Forelimb muscle (tissue), 1 donor: ENCODE measurements at regions not wholly inside any gene's neighbourhood (a gene's known extent, or its start where the extent isn't known, plus 50 kb on each side); places are given as distances from the start of the nearest gene placed in this dataset.

ENCODE experiments used
- DNase-seq: peaks from one replicate; pipeline ENCODE4 v3.0.0-alpha.2; 2013; ENCODE audit warnings: low read depth

DNA sequence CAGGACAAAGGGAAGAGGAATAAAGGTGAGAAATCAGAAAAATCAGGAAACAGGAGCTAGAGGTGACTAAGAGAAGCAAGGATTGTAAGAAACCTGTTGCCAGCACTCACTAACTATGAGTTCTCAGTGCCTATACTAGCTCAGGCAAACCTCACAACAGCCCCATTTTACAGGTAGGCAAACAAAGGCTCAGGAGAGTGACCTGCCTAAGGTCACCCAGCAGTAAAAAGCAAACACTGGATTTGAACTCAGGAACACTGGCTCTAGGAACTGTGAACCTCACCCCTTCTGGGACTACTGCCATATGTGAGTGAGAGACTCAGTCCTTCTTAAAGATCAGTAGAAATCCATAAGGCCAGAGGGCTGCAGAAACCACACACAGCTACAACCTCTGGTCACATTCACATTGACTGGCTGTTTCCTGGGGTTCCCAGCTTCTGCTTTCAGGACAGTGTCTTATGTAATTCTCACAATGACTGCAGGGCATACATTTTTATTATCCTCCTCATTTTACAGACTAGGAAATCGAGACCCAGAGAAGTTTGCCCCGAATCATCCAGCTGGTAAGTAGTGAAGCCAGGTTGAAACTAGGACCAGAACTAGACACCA, 80.7 kb upstream of the MAFB start:
- DNase-seq = no peak

DNA sequence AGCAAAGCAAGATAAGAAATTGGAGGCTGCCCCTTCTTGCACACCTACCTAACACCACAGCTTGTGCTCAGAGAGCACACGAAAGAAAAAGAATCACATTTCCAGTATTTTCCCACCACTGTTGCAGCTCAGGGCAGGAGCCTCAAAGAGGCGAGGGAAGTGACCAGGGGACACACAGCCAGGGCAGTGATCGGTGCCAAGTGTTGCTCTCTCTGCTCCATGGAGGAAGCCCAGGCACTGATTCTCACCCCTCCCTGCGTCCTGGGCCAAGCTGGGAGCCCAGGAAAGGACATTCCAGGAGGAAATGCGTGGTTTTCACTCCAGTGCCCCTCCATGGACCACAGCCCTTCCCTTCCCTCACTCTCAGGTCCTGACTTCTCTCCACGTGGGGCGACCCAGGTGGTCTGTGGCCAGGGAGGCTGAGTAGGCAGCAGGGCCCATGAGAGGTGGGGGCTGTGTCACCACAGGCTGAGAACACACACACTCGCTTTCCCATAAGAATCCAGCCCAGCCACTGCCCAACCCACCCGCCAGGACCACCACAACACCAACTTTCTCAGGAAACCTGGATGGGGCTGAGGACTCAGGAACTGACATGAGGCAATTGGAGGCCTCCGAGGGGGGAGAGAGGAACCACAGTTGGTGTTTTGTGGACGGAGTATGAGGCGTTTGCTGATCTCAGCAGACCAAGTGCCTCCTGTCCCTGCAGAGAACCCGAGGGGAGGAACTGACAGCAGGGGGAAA, 81.7 kb upstream of the MAFB start:
- no peak for DNase-seq

DNA sequence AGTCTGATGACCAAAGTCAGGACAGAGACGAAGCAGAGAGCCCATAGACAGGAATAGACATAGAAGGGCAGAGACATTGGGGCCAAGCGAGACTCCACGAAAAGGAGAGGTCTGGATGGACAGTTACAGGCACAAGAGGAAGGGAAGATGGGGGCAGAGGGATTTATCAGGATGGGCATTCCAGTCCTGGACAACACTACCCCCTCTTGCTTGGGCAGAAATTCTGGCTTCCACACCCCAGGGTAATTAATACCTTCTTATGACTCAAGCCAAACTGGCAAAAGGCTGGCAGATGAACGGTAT, 82.2 kb upstream of the MAFB start:
- DNase-seq = no peak

DNA sequence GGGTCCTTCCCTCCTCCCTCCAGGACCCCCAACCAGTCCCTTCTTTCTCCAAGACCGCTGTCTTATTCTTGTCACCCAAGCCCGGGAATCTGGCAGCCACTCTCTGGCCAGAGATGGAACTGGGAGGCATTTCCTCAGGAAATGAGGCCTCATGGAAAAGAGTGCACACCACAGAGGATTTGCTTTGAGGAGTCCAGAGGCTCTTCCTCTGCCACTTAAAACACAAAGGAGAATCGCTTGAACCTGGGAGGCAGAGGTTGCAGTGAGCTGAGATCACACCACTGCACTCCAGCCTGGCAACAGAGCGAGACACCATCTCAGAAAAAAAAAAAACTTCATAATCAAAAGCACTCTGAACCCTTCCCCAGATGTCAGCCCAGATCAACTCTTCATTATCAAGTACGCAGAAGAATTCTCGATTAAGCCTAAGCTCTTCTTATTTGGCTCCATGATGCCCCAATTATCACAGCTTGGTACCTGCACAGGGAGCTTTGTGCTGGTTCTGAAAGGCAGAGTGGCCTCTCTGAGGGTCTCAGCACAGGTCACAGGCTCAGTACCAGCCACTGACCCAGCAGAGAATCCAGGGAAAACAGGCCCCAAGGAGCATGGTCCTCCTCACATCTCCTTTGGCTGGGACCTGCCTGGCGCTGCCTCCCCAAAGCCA, 82.9 kb upstream of the MAFB start:
- no peak for DNase-seq

DNA sequence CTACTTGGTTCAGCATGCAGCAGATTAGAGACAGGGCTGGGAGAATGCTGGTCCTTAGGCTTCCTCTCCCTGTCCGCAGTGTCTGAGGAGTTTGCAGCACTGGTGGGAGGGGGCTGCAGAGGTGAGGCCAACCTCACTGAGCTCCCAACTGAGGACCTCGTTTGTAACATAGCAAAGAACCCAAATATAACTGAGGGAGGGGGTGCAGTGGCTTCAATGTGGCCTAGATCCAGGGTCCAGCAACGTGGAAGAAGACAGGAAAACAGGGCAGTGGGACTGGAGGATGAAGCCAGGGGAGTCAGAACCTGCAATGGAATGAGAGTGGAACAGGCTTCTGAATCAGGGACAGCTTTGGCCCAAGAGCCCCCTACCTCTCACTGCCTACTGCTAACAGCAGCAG, 84.3 kb upstream of the MAFB start:
- DNase-seq = no peak

DNA sequence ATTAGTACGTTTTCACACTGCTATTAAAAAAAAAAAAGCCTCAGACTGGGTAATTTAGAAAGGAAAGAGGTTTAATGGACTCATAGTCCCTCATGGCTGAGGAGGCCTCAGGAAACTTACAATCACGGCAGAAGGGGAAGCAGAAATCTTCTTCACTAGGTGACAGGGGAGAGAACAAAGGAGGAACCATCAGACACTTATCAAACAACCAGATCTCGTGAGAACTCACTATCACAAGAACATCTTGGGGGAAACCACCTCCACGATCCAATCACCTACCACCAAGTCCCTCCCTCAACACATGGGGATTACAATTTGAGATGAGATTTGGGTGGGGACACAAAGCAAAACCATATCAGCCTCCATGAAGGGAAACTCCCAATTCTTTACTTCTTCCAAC, 85.2 kb upstream of the MAFB start:
- DNase-seq = no peak

DNA sequence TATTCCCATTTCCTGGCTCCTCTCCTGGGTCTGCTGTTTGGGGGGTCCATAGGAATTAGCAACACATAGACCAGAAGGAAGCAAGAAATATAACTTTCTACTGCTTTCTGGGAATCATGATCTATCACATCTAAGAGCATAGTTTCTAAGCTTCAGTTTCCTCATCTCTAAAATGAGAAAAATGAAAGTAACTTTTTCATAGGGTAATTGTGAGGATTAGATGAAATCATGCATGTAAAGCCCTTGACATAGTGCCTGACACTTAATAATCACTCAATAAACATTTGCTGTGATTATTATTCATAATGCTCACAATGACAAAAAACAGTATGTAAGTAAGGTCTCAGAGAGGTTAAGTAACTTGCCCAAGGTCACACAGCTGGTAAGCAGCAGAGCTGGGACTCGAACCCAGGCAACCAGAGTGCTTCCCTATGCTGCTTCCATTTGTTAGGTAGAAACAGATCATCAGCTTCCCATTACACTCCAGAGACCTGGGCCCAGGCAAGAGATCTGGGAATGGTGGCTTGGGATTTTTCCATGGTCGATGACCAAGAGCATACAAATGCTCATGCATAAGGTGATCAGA, 86.6 kb upstream of the MAFB start:
- DNase-seq = no peak

DNA sequence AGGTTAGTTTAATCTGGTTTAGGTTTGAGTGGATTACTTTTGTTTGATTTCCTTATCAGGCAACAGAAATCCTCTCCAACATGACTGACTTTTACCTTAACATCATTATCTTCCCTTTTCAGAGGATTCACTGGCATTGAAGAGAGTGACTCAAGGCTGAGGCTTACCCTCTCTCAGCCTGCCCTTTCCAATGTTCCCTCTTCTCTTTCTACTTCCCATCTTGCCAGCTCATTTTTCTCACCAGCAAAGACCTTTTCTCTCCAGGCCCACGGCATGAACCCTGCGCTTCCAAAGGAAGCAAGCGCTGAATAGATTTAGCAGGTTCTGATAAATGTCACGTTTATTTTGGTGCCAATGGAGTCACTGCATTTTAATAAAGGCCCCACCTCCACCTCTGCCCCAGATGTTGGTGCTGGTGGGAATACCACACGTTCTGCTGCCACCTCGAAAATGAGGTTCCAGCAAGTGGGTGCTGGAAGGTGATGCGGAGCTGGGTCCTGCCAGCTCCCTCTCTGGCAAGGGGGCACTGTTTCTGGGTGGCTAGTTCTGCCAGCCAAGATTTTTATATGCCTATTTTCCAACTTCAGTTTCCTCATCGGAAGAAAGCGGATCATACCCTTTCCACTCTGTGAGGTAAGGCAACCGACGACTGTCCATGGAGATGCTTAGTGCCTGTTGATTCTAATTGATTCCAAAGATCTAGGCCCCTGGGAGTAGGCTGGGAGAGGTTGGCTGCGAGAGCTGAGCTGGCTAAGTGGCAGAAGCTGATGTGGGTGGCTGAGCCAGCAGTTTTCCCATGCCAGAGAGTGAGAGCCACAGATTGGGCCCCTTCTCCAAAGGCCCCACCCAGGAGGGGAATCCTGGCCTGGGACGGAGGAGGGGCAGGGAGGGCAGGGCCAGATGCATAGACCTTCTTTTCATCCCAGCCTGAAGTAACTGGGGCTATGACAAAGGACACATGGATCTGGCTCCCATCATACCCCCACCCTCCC, 87.7 kb upstream of the MAFB start:
- no peak for DNase-seq

DNA sequence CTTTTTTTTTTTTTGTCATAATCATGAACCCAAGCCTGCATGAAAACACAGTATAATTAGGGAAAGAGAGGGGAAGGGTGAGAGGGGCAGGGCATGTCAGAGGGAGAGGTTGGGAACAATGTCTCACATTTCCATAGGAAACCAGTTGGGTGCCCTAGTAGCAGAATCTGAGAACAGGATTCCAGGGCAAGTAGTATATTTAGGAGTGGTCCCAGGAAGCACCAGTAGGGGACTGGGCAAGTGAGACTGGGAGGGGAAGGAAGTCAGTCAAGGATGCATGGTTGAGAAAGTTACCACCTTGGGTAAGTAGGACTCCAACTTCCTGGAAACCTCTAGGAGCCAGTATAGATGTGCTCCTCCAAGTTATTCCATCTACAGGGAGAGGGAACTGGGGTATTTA, 88.6 kb upstream of the MAFB start:
- DNase-seq = no peak

DNA sequence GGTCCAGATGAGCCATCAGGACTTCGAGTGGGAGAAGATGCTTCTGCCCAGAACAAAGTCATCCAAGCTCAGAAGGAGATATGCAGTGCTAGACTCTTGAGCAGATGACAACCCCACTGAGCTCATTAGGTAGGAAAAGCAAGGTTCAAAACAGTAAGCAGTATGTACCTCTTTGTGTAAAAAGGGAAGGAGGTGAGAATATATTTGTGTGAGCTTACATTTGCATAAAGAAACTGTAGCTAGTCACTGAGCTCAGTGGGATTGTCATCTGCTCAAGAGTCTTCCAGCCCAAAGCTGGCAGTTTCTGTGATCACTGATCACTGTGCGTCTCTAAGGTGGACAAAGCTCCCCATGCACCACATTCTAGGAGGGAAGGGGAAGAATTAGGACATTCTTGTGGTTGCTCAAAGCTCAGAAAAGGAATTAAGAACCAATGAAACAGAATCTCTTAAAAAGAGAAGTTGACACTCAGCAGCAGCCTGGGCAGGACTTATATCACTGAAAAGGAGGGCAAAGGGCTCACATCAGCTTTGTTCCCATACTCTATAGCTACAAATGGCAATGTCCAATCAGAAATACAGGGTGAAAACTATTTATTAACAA, 90.0 kb upstream of the MAFB start:
- no peak for DNase-seq

DNA sequence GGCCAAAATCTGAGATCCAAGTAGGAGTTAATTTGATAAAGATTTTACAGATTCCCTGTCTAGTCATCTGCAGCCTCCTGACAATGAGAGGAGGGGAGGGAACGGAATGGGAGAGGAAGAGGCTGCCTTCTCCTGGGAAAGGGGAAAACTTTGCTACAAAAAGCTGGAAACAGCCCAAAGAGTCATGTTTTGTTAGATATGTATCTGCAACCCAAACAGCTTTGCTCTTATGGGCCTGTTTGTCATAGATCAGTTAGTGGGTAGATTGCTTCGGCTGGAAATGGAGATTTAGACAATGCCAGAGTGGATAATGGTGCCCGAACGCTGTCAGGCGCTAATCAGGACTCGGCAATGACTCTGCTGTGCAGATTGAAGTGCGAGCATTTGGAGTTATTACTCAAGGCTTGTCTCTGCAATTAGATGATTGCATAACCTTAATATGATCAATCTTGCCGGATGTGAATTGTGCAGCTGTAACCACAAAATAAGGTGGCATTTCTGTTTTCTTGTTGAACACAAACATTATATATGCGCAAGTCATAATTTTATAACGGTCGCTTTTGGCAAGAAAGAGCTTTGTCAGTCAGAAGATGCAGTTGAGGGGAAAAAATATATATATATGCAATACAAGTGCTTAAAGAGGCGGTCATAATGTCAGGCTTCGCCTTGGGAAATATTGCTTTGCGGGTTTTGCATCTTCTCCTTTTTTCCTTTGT, 92.4 kb upstream of the MAFB start:
- DNase-seq = no peak

DNA sequence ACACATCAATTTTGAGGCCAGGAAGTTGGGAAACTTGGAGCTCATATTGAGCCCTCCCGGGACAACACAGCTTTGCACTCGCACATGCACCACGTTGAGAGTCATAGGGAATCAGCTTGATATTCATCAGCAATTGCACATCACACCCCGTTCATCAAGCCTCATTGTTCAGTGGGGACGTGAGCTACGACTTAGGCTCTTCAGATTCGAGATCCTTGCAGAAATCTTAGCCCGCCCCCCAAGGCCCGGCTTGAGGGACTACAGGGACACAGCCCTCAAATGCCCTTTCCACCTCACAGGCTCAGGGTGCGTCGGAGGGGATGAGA, 93.0 kb upstream of the MAFB start:
- no peak for DNase-seq

DNA sequence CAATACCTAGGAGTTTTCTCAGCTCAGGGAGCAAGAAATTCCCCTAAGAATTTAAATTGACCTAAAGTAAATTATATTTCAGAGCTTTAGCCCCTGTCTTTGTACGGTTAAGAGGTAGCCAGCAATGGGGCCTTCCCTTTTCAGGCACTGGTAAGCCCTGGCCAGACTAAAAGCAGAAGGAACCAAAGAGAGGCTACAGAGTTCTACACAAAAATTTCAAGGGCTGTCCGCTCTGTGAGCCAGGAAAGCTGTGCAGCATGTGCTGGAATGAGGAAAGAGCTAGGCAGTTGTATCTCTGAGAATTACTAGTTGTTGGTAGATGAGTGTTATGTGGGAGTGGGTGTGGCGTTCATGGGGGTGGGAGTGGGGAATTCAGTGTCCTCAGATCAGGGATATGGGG, 96.3 kb upstream of the MAFB start:
- DNase-seq = no peak

DNA sequence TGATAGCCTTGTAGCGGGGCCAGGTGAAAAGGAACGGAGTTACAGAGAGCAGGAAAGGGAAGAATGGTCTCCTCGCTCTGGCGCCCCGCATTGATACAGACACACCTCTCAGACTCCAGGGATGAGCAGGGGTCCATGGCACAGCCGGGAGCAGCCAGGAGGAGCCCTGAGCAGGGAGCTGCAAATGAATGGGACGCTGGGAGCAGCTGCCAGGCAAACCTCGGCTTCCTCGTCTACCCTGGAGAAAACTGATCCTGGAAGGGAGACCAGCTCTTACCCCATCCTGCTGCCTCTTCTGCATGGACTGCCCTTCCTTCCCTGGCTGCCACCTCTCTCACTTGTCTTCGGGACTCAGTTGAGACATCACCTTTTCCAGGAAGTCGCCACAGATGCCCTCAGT, 97.3 kb upstream of the MAFB start:
- DNase-seq = no peak

DNA sequence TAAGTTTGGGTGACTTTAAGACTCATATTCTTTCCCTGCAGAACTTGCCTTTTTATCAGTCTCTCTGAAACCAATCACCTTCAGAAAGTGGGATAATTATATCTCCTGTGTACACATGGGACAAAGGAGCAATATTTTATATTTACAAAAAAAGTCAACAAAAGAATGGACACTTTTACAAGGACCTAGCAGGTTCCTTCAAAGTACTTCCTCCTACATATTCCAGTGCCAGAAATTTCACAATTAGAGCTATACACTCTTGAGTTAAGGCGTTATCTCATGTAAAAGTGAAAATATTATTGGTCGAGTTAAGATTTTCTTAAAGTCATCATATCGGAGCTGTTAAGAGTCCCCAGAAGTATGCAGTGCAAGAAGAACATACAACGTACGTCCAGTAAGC, 98.9 kb upstream of the MAFB start:
- DNase-seq = no peak

DNA sequence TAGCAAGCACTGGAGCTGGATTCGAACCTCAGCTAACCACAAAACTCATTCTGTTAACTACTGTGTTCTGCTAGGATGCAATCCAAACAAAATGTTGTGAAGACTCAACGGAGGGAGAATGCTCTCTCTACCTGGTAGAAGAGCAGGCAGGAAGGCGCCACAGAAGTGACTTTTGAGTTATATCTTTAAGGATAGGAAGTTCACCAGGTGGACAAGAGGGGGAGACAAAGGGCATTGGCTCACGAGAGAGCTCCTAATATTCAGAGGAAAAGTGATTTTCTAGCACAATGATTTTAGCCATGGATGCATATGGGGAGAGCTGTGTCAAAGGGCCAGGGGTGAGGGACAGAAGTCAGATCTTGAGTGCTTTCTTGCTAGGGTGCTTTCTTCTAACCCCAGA, 108.4 kb upstream of the MAFB start:
- no peak for DNase-seq

DNA sequence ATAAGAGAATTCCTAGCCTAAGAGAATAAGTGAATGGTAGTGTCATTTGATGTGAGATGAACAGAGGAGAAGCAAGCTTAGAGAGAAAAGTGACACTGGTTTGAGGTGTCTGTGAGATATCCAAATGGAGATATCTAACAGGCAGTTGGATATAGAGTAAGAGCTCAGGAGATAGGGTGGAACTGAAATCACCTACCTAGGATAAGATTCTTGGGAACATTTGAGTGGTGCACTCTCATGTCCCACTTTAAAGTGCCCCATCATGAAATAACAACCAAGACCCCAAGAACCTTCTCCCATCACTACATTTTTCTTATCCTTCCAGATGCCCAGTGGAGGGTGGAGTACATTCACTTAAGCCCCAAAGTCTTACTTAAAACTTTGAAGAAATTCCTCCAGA, 109.0 kb upstream of the MAFB start:
- no peak for DNase-seq

DNA sequence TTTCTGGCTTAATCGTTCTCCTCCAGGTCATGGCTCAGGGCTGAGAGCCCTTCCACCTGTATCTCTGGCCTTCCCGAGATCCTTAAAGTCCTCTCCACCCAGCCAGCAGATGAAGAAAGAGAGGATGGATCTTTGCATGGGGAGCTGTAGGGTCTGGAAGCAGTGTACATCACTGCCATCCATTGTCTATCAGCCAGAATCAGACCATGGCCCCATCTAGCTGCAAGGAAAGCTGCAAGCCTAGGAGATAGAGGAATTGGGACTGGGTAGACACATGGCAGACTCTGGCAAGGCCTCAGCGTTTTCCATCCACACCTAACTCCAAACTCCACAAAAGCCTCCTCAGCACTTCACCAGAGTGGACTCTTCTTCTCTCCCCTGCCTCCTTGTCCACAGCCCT, 113.8 kb upstream of the MAFB start:
- DNase-seq = no peak

DNA sequence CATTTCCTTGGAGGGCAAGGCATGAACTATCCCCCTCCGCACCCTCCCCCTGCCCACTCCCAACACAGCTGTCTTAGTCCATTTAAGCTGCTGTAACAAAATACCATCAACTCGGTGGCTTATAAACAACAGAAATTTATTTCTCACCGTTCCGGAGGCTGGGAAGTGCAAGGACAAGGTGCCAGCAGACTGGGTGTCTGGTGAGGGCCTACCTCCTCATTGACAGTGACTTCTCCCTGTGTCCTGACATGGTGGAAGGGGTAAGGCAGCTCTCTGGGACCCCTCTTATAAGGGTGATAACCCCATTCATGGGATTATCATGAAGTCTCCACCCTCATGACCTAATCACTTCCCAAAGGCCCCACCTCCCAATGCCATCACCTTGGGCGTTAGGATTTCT, 114.3 kb upstream of the MAFB start:
- DNase-seq = no peak

DNA sequence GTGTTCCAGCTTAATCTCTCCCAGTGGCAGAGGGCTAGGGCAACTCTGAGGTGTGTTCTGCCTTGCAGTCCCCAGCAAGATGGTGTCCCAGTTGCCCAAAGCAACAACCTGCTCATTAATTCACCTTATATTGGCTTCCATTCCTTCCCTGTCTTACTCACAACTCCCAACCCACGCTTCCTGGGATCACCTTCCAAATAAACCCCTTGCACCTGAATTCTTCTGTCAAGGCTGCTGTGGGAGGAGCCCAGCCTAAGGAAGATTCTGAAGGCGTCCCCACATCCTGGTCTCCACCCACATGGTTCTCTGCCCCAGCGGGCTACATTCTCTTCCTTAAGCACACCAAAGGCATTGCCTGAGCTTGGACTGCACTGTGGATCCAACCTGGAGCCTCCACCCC, 116.6 kb upstream of the MAFB start:
- no peak for DNase-seq
